NCI-H1105 treated with DMSO at 0.1 percent for 48 hours (cell line): ENCODE measurements at regions not wholly inside any gene's neighbourhood (a gene's known extent, or its start where the extent isn't known, plus 50 kb on each side); places are given as distances from the start of the nearest gene placed in this dataset.
A peak's percentile ranks its signal among the peaks of the same experiment; 100 is the strongest.

Experiments used
- DNase-seq: peaks from one replicate; lab custom pipeline; 2025; lab: John Stamatoyannopoulos, UW

- no peak for DNase-seq
Observed at GRCh38 chr9:107210775-107211174, 72.3 kb upstream of the RAD23B start.

- no peak for DNase-seq
Observed at GRCh38 chr9:107211284-107211923, 71.7 kb upstream of the RAD23B start.

GRCh38 chr9:107212613-107213012 is 70.5 kb upstream of the RAD23B start:
- no peak for DNase-seq

GRCh38 chr9:107213080-107213479 is 70.0 kb upstream of the RAD23B start:
- no peak for DNase-seq

DNA sequence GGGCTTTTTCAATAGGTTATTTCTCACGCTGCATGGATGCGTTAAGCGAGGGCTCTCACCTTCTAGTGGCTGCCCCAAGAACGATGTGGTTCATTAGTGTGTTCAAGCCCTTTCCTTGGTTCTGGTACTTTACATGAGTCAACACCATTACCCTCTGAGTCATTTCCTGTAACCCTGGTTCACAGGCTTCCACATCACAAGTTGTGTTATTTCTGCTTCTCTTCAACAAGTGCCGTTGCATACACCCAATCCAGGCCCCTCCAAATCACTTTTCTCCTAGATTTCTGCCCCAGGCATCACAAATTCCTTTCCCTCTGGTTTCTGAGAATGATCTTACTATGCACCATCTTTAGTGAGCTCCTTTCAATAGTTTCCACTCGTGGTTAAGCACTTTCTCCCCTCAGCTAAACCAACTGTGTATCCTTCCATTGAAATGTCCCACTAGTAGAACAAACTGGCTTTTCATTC is 69.5 kb upstream of the RAD23B start:
- no peak for DNase-seq

- no peak for DNase-seq
Observed at GRCh38 chr9:107214381-107214780, 68.7 kb upstream of the RAD23B start.

DNA sequence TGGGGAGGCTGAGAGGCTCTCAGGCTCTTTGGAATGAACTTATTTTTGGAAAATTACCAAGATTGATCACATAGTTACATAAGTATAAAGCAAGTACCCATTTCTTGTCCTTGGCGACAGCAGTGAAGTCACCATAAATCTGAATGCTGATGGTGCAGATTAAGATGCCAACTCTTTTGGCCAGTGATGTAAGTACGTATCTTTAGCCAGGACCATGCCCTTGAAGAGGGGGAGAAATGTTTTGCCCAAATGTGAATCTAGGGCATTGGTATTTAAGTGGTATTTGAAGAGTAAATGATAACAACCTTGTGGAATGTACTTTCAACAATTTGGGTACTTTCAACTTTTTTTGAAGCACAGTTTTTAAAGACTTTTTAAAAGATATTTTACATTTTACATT is 68.2 kb upstream of the RAD23B start:
- no peak for DNase-seq

- DNase-seq = no peak
Observed at GRCh38 chr9:107215381-107215780, 67.7 kb upstream of the RAD23B start.

DNA sequence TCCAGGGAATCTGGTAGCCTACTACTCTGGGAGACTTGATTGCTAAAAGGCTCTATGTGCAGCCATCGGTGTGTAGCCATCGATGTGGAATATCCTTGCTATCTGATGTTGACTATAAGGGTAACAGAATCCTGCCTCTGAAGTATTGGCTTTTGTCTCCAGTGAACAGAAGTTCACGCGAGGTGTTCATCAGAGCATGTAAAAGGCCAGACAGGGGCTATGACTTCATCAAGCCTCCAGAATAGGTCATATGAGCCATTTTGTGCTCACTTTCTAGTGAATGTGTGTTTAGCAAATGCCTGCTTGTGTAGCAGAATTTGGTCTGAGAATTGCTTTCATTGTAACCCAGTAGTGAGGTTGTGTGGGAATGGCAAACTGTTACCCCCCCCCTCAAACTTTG is 66.8 kb upstream of the RAD23B start:
- no peak for DNase-seq

DNA sequence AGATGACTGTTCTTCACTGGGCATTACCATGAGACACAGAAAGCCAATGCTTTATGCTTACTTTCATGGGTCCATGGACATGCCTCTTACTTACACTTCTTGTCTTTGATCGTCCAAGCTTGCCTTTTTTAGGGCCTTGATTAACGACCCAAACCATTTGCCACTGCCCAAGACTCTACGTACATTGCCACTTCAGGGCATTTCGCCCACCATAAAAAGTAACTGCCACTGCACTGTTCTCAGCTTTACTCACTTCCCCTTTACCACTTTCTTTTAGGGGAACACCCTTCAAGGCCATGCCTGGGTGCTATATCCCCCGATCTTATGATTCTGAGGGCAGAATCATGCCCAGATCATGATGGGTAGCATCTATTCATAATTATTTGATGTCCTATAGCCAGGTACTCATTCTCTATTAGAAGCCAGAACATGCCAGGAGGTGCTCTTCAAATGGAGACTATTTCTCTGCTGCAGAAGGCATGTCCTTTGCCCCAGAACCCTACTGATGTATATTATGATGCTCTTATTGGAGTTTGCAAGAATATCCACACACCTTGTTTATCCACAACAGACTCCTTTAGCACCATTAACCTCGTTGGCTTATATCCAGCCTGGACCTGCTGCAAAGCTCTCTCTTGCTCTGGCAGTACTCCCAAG is 64.1 kb upstream of the RAD23B start:
- no peak for DNase-seq

GRCh38 chr9:107219486-107220077 is 63.5 kb upstream of the RAD23B start:
- no peak for DNase-seq

DNA sequence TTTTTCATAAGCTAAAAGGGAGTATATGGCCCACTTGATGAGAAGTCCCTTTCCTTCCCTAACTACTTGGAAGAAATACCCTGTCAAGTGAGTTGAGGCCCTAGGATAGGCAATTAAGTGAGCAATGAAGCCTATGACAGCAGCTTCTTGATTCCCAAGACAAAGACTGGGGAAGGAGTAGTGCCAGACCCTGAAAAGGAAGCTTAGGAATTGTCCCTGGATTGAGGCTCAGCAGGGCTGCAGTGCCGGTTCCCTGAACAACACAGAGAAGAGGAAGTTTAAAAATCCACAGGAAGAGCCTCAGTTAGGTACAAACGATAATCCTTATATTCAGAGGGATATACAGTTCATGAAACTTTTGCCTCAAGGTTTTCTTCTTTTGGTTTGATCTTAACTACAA is 61.8 kb upstream of the RAD23B start:
- no peak for DNase-seq

GRCh38 chr9:107222020-107222522 is 61.0 kb upstream of the RAD23B start:
- DNase-seq = no peak

GRCh38 chr9:107223381-107223780 is 59.7 kb upstream of the RAD23B start:
- no peak for DNase-seq

DNA sequence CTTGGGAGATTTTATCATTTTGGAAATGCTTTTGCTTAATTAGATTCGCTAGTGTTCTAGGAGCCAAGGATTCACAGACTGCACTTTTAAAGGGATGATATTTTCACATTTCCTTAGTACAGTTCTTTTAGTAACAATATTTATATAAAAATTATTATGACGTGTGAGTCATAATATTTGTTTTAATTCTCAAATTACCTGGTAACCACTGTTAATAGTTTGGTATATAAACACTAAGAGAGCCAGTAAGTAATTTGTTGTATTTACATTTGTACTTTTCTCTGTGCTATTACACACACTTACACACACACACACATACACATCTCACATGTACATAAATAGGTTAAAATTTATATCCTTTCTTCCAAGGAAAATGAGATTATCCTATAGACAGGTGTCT is 58.8 kb upstream of the RAD23B start:
- no peak for DNase-seq

DNA sequence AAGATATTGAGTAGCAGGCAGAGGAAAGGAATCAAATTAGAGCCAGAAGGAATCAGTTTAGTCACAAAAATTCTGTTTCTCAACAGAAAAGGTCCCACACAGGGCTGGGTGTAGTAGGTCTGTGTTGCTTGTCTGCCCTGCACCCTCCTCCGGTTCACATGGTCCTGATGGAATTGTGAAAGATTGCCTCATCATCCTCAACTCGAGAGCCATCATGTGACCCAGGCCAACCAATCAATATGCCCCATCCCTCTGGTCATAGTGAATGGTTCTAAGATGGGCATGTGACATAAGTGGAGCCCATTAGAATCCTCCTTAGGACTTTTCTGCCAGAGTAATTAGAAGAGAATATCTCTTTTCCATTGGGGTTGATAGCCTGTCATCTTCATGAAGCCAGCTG is 56.7 kb upstream of the RAD23B start:
- DNase-seq = no peak

DNA sequence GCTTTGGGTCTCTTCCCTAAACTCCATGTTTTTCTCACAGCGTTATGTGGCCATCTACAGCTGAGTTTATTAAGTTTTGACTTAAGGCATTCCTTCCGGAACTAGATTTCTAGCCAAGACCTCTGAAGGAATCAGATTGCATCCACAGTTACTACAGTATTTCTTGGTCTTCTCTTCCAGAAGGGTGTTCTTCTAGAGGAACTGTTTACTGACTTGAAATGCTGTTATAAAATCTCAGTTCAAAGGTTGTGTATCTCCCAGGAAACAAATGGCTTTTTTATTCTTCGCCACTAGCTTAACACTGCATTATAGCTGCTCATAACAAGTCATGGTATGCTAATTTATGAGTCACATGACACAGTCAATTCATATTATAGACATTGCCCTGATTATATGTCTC is 55.3 kb upstream of the RAD23B start:
- DNase-seq = peak; percentile 47

DNA sequence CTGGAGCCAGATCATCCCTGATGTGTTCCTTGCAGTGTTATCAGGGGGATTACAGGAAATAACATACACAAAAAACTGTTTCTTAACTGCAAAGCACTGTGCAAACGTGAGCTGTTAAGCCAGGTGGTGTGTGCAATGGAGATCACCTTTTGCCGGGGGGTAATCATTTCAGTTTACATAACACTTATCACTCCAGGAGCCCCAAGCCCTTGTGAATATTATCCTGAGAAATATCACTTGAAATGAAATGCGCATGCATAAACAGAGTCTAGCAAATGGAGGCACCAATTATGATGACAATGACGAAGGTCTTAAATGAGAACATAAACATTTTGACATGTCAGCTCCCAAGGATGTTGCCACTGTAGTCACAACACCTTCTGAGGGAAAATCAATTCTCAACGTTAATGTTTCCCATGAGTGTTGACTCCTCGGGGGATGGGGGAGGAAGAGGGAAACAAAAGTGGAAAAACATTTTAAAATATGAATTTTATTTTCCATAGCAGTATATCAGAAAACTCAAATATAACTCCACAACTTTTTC is 54.5 kb upstream of the RAD23B start:
- DNase-seq = peak; percentile 91

- no peak for DNase-seq
Observed at GRCh38 chr9:107229241-107229741, 53.8 kb upstream of the RAD23B start.
